ENCODE measurements at regions not wholly inside any gene's neighbourhood (a gene's known extent, or its start where the extent isn't known, plus 50 kb on each side); places are given as distances from the start of the nearest gene placed in this dataset.

DNA sequence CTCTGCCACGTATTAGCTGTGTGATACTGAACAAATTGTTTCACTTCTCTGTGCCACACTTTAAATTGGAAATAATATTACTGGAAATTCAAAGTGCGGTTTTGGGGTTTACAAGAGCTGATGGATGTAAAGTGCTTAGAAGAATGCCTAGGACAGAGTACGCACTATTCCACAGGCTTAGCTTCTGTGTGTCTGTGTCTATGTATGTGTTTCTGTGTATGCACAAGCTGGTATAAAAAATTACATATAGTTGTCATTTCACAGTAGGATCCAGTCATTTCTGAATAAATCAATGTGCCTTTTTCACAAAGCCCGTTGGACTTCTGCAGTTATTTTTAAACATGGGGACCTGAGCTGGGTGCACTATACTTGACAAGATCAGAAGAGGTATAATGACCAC lies 370.4 kb downstream of the TUSC7 start:
- ChIA-PET CTCF (interaction anchor here (0.5 kb wide), 1 partner anchor 1238 kb away, joined by 3 read pairs; no protein-coding TSS in a partner anchor), POLR2A (no interaction called here)
- Mint-ChIP-seq H3K9me3 (peaks cover 6% of the 10 kb centered on the region), H3K4me1 (ENCODE audit: low read depth) (no peaks in the 10 kb centered on the region), H3K36me3 (ENCODE audit: low read depth) (no peaks in the 10 kb centered on the region), H3K27me3 (no peaks in the 10 kb centered on the region), H3K27ac (no peak overlapping the region), H3K4me3 (no peak overlapping the region)
- H3K27ac ChIP-seq (ENCODE audit: low read depth in 1 of 2, low read length in 2 of 2), result no peak overlapping the region
- TF ChIP-seq, protein P1, sequence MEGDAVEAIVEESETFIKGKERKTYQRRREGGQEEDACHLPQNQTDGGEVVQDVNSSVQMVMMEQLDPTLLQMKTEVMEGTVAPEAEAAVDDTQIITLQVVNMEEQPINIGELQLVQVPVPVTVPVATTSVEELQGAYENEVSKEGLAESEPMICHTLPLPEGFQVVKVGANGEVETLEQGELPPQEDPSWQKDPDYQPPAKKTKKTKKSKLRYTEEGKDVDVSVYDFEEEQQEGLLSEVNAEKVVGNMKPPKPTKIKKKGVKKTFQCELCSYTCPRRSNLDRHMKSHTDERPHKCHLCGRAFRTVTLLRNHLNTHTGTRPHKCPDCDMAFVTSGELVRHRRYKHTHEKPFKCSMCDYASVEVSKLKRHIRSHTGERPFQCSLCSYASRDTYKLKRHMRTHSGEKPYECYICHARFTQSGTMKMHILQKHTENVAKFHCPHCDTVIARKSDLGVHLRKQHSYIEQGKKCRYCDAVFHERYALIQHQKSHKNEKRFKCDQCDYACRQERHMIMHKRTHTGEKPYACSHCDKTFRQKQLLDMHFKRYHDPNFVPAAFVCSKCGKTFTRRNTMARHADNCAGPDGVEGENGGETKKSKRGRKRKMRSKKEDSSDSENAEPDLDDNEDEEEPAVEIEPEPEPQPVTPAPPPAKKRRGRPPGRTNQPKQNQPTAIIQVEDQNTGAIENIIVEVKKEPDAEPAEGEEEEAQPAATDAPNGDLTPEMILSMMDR (IDR thresholded peaks at IDR 0.05), result no peak
- no peaks in the 10 kb centered on the region for H3K27me3 ChIP-seq (ENCODE audit: control insufficient read depth in 1 of 2, insufficient read depth in 2 of 2, low read length in 2 of 2)
- no peak for DNase-seq
- H3K9me3 ChIP-seq (ENCODE audit: control insufficient read depth in 1 of 2, insufficient read depth in 1 of 2, low read length in 2 of 2), result no peaks in the 10 kb centered on the region
- H3K4me3 ChIP-seq (ENCODE audit: low read length), result no peak overlapping the region
- no peaks in the 10 kb centered on the region for H3K4me1 ChIP-seq (ENCODE audit: insufficient read depth, low read length)
- ATAC-seq (ENCODE audit: poor library complexity), result no peak
- H3K36me3 ChIP-seq (ENCODE audit: insufficient read depth, low read length), result no peaks in the 10 kb centered on the region
- intact Hi-C loops (cut with DNase I, micrococcal nuclease), result no loop called here

DNA sequence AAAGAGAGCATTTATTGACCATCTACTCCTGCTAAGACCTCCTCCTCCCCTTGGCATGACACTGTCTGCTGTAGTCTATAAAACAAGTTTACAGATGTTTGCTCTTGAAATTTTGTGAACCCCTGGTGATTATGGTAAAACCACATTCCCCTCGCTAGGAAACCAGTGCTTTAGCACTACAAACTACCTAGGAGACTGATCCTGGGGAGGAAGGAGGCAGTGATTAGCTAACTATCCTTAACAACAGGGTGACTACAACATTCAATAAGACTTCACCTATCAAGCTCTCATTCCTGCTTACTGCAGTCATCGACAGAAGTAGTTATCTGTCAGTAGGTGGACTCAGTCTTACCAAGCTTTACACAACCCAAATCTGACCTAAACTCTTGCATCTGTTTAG lies 371.3 kb downstream of the TUSC7 start:
- POLR2A ChIA-PET, result no interaction called here
- Mint-ChIP-seq H3K4me3 (no peak overlapping the region), H3K9me3 (peaks cover 6% of the 10 kb centered on the region), H3K27ac (no peak overlapping the region), H3K36me3 (ENCODE audit: low read depth) (no peaks in the 10 kb centered on the region), H3K27me3 (no peaks in the 10 kb centered on the region), H3K4me1 (ENCODE audit: low read depth) (no peaks in the 10 kb centered on the region)
- TF ChIP-seq, protein P1 (IDR thresholded peaks at IDR 0.05), result no peak
- Histone ChIP-seq H3K27ac (ENCODE audit: low read depth in 1 of 2, low read length in 2 of 2) (no peak overlapping the region), H3K36me3 (ENCODE audit: insufficient read depth, low read length) (no peaks in the 10 kb centered on the region), H3K4me3 (ENCODE audit: low read length) (no peak overlapping the region), H3K9me3 (ENCODE audit: control insufficient read depth in 1 of 2, insufficient read depth in 1 of 2, low read length in 2 of 2) (no peaks in the 10 kb centered on the region), H3K4me1 (ENCODE audit: insufficient read depth, low read length) (no peaks in the 10 kb centered on the region), H3K27me3 (ENCODE audit: control insufficient read depth in 1 of 2, insufficient read depth in 2 of 2, low read length in 2 of 2) (no peaks in the 10 kb centered on the region)
- CTCF ChIA-PET, result no interaction called here
- intact Hi-C loops (cut with DNase I, micrococcal nuclease), result no loop called here
- DNase-seq (no peak), ATAC-seq (ENCODE audit: poor library complexity) (no peak)

DNA sequence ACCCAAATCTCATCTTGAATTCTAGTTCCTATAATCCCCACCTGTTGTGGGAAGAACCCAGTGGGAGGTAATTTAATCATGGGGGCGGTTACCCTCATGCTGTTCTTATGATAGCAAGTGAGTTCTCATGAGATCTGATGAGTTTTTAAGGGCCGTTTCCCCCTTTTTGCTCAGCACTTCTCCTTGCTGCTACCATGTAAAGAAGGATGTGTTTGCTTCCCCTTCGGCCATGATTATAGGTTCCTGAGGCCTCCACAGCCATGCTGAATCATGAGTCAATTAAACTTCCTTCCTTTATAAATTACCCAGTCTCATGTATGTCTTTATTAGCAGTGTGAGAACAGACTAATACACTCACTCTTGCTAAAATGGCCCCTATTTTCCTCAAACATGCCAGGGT lies 374.7 kb downstream of the TUSC7 start:
- Histone ChIP-seq H3K27me3 (ENCODE audit: control insufficient read depth in 1 of 2, insufficient read depth in 2 of 2, low read length in 2 of 2) (no peaks in the 10 kb centered on the region), H3K27ac (ENCODE audit: low read depth in 1 of 2, low read length in 2 of 2) (no peak overlapping the region), H3K9me3 (ENCODE audit: control insufficient read depth in 1 of 2, insufficient read depth in 1 of 2, low read length in 2 of 2) (no peaks in the 10 kb centered on the region), H3K4me1 (ENCODE audit: insufficient read depth, low read length) (no peaks in the 10 kb centered on the region), H3K36me3 (ENCODE audit: insufficient read depth, low read length) (no peaks in the 10 kb centered on the region), H3K4me3 (ENCODE audit: low read length) (no peak overlapping the region)
- Mint-ChIP-seq H3K27me3 (no peaks in the 10 kb centered on the region), H3K4me3 (no peak overlapping the region), H3K36me3 (ENCODE audit: low read depth) (no peaks in the 10 kb centered on the region), H3K4me1 (ENCODE audit: low read depth) (no peaks in the 10 kb centered on the region), H3K9me3 (peaks cover 6% of the 10 kb centered on the region), H3K27ac (no peak overlapping the region)
- DNase-seq (peak in 3 of 14 experiments; percentile 2 to 27 (median 20)), ATAC-seq (ENCODE audit: poor library complexity) (no peak)
- ChIA-PET POLR2A (no interaction called here), CTCF (no interaction called here)
- intact Hi-C loops (cut with DNase I, micrococcal nuclease), result no loop called here
- TF ChIP-seq, protein P1 (IDR thresholded peaks at IDR 0.05), result no peak

Data from CD4-positive, alpha-beta T cell (primary cell).